HEK293T (cell line): ENCODE measurements at regions not wholly inside any gene's neighbourhood (a gene's known extent, or its start where the extent isn't known, plus 50 kb on each side); places are given as distances from the start of the nearest gene placed in this dataset.

Source experiments
- FOXK2 ChIP-seq: fragments of 450-650 bp; IDR thresholded peaks from 2 replicates; pipeline ENCODE4 v1.6.1; 2016; ENCODE audit warnings: mild to moderate bottlenecking
- SP1 ChIP-seq: fragments of 450-650 bp; IDR thresholded peaks from 2 replicates; pipeline ENCODE4 v1.6.1; 2017
- SUZ12 ChIP-seq: fragments of 450-650 bp; IDR thresholded peaks from 2 replicates; pipeline ENCODE4 v1.6.1; 2016; ENCODE audit warnings: mild to moderate bottlenecking

DNA sequence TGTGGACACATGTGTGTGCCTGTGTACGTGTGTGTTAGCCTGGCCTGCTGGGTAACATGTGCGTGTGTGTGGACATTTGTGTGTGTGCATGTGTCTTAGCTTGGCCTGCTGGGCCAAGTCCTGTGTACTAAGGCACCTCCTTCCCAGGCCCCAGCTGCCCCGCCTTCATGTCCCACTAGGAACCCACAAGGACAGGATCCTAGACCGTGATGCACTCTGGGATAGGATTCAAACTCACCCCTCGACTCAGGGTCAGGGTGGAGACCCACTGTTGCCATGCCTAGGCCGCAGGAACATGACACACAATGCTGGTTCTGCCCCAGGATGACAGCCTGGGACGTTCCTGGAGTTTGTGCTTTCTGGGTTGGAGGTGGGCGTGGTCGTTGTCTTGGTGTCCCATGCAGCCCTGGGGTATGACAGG lies 89.9 kb upstream of the TMPRSS2 start:
- TF ChIP-seq SP1 (no peak), SUZ12 (no peak), FOXK2 (no peak)
